Hindlimb muscle (tissue), 1 donor: ENCODE measurements at regions not wholly inside any gene's neighbourhood (a gene's known extent, or its start where the extent isn't known, plus 50 kb on each side); places are given as distances from the start of the nearest gene placed in this dataset.

Source experiments
- DNase-seq: peaks from one replicate; pipeline ENCODE4 v3.0.0-alpha.2; 2013

DNA sequence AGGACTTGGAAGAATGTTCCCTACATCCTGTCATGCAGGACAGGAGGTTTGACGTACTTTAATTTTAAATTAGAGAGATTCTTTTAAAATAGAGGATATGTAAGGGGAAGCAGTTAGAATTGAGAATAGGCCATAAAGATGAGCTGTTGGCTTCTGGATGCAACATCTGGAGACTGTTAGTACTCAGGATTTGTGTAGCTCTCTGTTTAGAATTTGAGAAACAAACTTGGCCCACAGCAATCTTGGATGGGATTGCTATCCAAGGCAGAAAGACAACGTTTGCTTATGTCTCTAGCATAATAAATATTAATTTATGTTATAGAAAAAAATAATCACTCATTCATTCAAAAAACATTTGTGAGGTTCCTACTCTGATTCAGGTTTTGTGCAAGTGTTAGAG, 398.4 kb upstream of the NOVA1 start:
- DNase-seq = peak; percentile 82

DNA sequence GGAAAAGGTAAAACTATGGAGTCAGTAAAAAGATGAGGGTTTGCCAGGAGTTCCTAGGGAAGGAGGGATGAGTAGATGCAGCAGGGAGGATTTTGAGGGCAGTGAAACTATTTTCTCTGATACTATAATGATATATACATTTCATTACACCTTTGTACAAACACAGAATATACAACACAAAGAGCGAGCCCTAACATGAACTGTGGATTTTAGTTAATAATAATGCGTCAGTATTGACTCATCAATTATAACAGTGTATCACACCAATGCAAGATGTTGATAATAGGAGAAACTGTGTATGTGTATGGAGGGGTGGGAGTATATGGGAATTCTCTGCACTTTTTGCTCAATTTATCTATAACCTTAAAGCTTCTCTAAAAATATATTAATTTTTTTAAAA, 404.3 kb upstream of the NOVA1 start:
- DNase-seq = no peak

DNA sequence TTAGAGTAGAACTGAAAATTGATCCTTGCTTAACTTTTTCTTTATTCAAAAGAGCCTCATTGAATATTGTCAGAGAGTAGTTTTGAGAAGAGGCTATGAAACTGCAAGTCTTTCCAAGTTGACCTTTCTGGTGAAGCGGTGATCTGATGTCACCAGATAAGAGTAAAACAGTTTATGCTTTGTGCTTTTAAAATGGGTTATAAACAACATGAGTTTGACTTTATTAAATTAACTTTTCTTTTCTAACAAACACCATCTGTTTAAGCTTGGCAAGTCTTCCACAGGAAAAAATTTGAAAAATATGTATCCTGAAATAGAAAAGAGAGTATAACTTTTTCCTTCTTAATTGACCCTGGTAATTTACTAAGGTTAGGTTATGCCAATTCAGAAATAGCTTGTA, 408.7 kb upstream of the NOVA1 start:
- DNase-seq = no peak

DNA sequence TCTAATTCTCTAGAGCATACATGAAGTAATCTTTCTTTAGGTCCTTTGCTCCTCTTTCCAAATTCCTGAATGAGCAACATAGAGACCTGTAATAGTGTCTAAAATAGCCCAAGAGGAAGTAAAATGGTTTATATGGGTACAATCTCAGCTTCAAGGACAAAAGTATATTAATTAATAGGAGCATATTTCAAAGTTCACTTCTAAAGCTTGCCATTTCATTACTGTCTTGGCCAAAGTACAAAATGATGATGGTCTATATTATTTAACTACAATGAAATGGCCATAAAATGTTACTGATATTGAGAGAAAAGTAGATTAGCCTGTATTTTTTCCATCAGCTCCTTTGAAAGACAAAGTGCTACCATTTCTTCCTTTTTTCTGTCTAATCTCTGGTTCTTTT, 410.4 kb upstream of the NOVA1 start:
- DNase-seq = no peak

DNA sequence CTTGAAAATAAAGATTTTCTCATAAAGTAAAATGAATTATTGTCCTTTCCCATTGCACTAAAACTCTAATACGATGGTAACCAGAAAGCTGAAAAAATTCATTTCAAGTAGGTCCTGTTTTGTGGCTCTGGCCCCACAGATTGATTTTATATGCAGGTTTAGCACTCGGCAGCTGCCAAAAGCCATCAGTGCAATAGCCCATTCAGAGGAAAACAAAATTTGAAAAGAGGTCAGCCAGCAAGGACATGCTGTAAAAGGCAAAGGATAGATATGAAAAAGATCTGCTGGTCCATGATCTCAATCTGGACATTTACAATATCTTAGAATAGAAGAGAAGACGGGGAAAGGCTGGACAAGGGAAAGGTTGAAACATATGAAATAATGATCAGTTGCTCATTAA, 414.8 kb upstream of the NOVA1 start:
- DNase-seq = no peak

DNA sequence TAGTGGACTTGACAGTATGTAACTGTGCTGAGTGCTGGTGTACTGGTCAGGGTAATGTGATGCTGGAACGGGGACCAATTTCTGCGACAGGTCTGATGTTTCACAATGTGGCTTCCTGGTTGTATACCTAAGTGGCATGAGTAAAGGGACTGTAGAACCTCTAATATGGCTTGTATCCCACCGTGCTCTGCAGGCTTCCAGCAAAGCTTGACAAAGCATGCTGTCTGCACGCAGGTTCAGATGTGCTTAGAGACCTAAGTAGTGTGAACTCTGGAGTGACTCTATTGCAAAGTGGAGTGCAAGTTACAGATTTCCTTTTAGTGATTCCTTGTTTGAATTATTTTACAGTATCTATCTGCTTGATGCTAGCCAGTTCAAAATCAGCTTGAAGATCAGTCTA, 415.8 kb upstream of the NOVA1 start:
- DNase-seq = no peak

DNA sequence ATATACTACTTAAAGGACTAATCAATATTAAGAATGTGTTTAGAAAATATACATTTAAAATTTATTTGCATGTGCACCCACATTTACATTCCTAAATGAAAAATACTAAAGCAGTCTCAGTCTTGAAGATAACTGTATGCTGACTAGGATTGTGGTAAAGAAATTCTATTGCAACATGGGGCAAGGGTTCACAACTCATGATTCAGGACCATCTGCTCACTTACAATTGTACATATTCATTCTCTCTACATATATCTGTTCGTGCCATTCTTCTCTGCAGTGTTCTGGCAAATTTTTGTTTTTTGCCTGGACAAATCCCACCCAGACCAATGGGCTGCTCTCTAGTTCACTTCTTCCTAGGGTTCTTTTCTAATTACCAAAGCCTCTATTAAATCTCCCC, 417.2 kb upstream of the NOVA1 start:
- DNase-seq = no peak

DNA sequence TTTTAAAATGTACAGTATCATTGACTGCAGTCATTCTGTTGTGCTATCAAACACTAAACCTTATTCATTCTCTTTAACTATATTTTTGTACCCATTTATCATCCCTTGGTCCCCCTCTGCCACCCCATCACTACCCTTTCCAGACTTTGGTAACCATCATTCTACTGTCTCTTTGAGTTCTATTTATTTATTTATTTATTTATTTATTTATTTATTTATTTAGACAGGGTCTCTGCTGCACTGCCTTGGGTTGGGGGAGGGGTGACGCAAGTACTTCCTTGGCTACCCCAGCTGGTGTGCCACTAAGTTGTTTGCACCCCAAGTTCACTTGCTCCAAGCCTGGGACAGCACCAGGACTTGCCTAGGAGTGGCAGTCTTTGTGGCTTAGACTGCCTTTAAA, 427.8 kb upstream of the NOVA1 start:
- no peak for DNase-seq

DNA sequence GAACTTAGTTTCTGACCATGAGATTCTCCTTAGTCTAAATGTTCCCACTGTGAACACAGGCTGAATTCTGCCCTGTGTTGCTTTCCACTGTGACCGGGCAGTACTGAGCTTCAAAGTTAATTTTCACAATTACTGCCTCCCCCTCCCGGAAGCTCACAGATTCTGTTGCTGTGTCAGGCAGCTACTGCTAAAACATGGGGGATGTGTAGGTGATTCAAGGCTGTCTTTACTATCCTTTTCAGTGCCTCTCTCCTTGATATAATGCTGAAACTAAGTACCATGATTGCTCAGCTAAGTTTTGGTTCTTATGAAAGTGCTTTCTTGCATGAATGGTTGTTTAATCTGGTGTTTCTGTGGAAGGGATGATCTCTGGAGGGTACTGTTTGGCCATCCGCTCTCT, 428.3 kb upstream of the NOVA1 start:
- no peak for DNase-seq

DNA sequence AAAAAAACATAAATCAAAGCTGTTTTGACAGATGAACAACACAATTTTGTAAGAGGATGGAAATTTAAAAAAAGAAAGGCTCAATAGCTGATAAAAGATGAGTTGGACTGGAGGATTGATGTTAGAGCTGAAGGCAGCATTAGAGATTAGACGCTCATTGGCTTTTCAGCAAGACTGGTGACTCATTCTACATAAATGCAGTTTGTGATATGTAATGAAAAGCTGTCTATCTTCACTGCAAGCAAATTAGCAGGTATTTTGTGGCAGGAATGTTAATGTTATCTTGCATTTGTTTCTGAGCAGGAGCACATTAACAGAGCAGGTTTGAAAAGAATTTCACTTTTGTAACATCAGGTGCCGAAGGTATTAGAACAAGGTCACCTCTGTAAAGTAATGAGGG, 442.7 kb upstream of the NOVA1 start:
- no peak for DNase-seq

DNA sequence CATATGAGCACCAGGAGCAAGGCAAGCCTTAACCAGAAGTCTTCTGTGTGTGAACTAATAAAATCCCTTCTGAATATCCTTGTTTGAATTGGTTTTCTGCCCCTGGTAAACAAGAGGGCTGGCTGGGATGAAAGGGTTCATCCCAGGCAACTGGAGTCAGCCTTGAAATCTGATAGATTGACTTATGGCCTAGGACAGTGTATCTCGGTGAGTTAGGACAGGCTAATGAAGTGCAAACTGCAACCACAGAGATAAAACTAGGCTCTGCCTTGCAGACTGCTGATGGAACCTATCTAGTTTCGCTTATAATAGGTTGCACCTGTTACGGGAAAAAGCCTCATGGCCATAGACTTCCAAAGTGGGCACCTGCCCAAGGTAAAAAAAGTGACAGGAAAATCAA, 451.9 kb upstream of the NOVA1 start:
- DNase-seq = no peak

DNA sequence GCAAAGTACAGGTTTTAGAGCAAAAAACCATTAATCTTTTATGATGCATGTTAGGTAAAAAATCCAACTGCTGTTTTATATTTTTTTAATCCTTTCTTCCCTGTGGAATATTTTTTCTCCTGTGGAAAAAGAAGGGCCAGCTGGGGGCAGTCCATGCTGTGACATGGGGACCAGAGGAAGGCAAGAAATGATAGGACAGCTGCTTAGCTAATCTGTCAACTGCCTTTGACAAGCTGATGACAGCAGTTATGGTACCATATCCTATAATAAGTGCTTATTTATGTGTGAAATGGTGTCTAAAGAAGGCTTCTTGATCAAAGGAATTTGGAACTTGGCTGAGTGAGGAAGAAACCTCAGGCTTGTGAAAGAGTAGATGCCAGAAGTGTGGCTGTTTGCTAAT, 452.4 kb upstream of the NOVA1 start:
- no peak for DNase-seq

DNA sequence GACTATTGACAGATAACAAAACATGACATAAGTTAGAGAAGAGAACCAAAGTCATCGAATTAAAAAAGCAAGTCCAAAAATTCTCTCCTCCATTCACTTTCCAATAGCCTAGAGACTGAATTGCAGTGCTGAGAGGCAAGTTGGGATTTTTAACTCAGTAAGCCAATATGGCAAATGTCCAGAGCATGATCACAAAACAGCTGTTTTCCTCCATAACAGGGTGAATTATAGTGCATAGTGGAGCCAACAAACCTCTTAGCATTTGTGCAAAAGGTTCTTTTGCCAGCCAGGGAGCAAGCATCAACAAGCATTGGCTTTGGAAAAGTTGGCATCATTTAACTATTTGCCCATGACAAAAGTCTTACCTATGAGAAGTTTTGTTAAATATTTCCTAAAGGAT, 458.8 kb upstream of the NOVA1 start:
- peak; percentile 85 for DNase-seq

DNA sequence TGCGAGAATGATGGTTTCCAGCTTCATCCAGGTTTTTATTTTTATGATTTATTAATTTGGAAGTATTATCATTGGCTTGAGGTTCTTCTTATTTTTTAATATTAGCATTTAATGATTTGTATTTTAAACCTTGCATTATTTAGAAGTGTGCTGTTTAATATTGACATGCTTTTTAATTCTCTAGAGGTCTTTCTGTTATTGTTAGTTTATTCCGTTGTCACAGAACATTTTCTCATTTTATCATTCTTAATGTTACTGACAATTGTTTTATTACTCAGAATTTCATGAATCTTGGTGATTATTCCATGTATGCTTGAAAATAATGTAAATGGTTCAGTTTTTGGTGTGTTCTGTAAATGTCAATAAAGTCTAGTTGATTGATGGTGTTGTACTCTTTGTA, 463.5 kb upstream of the NOVA1 start:
- no peak for DNase-seq

DNA sequence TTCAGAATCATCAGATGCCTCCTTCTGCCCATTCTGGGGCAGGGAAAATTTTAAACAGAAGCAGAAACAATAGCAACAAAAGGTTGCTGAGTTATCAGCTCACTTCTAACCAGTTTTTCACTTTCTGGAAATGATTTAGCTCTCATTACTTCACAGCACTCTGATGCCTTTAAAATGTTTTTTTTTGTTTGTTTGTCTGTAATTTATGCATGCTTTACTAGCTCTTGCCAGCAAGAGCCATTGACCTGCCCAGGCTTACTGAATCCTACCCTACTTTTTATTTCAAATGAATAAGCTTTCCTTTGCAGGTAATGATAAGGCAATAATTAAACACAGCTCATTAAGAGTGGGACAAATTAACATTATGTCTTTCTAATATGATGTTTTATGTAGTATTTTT, 466.1 kb upstream of the NOVA1 start:
- no peak for DNase-seq

DNA sequence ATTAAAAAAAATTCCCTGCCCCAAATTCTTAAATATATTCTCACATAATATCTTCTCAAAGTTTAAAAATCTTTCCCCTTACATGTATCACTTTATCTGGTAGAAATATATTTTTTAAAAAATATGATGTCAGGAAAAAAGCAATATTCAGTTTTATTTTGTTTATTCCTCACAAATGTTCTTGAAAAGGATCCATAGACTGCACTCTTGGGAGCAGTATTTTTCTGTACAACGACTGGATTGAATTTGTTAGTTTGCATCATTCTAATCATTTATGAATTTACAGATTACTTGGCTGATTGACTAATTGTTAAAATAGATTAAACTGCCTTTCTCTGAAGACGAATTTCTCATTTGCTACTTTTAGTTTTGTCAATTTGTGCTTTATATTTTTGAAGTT, 468.1 kb upstream of the NOVA1 start:
- no peak for DNase-seq

DNA sequence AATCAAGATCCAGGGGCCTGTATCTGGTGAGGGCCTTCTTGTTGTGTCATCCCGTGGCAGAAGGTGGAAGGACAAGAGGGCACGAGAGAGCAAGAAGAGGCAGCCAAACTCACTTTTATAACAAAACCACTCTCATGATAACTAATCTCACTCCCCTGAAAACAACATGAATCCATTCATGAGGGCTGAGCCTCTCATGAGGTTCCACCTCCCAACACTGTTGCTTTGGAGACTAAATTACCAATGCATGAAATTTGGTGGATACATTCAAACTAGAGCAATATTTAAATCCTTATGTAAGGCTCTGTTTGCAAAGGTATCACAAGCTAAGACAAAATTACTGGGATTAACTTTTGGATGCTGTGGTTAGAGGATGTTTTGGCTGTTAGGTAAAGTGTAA, 470.1 kb upstream of the NOVA1 start:
- no peak for DNase-seq

DNA sequence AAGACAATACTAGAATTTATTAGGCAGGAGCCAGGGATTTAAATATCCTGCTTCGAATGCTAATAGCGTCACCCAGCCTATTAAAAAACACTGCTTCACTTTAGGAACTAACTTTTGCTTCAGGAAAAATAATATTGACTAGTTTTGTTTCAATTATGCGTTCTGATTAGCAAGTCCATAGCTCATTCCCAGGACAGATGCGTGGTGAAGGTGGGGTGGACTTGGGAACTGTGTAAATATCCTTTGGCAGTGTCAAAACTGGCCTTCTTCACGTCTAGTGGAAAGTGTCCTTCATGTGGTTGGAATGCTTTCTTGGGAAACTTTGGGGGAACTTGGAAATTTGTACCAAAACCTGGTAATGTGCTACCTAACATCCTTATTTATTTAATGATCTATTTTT, 474.8 kb upstream of the NOVA1 start:
- DNase-seq = no peak

DNA sequence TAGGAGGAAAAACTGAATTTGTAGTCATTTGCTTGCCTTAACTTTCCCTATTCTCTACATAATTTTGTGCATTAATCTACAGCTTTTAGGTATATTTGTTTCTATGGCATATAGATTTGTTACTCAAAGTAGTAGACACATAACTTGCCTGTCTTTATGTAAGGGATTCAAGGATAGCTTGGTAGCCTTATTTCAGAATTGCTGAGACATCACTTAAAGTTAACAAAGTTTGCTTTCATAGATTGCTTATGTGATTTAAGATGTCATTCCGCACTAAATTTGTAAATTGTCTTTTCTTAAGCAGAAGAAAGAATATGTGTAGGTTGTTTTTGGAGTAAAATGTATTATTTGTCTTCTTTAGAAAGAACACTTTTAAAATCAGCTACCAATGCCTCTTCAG, 477.7 kb upstream of the NOVA1 start:
- DNase-seq = no peak

DNA sequence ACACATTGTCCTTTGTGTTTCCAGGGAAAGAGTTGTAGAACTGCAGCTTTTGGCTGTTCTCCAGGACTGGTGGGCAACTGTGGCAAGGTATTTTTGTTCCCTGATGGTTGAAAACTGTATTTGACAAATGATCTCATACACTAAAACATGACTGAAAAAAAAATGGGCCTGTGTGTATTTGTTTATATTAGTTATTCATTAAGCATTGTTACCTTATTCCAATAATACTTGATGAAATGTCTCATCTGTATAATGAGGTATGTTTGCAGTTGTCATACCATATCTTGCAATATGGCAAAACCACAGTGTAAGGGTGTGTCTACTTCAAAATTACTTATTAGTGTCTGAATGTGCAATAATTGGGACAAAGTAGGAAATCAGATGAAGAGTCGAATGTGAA, 479.4 kb upstream of the NOVA1 start:
- no peak for DNase-seq

DNA sequence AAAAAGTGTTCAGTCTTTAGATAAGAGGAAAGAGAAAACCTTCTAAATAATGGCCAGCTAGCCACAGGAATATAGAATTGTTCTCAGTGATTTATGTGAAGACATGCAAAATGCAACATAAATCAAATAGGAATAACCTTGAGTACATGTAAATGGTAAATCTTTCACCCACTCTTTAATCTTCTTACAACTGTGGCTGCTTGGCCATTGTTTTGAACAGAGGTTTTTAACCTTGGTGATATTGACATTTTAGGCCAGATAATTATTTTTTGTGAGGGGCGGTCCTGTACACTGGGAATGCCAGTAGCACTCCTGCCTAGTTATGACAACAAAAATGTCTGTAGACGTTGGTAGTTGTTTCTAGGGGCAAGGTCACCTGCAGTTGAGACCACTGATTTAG, 479.9 kb upstream of the NOVA1 start:
- DNase-seq = no peak

DNA sequence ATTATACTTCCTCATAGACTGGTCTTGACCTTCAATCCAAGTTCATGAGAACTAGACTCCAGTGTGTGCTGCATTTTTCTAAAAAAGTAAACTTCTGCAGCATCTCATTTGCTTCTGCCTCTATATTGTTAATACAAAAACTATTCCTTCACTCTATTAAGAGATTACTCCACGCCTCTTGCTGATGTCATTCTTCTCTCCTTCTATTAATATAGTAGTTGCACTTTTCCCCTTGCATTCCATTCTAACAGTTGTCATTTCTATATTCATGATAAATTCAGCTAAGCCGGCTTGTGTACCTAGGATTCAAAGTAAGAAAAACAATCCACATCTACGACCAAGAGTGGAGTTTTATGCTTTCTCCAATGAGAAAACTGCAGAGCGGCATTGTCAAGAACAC, 480.4 kb upstream of the NOVA1 start:
- DNase-seq = no peak

DNA sequence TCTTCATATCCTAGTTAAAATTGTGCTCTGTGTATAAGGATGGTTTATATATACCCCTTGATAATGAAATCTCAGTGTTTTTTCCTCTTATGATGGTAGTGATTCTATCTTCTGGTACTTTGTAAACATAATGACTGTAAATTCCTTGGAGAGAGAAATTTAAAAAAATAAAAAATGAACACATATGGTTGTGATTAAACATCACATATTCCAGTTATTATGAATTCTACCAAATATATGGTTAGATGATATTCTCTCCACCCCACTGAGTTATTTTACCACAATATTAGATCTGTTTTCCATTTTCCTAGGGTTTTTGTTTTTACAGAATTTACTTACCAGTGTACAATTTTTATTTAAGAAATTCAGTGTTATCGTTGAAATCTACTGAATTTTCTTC, 481.9 kb upstream of the NOVA1 start:
- DNase-seq = no peak

DNA sequence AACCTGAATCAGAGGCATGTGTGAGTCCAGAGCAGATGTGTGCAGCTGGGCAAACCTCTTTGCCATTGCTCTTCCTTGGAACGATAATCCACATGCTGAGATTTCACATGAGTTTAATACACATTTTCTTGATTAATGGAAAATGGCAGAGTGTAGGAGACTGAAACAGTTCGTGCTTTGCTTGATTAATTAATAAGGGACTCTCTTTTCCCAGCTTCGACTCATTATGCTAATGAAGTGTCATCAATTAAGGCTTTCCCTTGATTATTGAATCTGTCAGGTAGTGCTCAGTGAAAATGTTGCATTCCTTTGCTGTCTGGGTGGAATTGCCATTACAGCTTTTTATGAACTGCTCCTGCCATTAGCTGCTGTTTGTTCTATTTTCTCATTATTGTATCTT, 487.7 kb upstream of the NOVA1 start:
- no peak for DNase-seq

DNA sequence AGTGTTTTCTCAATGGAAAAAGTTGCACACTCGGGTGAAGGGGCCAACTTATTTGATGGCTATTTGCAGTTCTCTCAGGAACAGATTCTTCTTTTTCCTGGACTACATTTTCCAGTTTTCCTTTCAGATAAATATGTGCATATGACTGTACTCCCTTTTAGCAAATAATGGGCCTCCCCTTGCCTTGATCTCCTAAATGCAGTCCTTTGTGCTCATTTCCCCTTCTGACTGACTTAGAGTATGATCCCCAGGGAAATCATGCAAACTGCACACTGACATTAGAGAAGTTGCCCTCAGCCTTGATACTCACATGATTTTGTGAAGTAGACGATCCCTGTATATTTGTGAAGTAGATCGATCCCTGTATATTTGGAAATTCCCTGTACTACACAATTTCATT, 492.9 kb upstream of the NOVA1 start:
- no peak for DNase-seq

DNA sequence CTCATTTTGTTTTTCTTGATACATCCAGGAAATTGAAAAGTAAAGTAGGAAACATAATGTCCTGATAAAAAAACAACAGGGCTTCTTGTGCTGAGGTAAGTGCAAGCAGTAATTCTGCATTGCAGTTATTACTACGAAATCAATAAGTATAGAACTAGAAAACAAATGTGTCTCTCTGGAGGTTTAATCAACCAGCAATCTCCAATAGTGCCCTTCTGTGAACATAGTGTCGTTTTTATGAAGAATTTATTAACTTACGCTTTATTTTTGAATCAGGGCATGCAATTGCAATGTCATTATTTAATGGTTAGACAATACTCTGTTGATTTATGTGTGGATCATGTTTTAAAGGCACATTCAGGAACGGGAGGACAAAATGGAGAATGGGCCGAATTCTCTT, 494.1 kb upstream of the NOVA1 start:
- DNase-seq = no peak
